ENCODE measurements at regions not wholly inside any gene's neighbourhood (a gene's known extent, or its start where the extent isn't known, plus 50 kb on each side); places are given as distances from the start of the nearest gene placed in this dataset.

DNA sequence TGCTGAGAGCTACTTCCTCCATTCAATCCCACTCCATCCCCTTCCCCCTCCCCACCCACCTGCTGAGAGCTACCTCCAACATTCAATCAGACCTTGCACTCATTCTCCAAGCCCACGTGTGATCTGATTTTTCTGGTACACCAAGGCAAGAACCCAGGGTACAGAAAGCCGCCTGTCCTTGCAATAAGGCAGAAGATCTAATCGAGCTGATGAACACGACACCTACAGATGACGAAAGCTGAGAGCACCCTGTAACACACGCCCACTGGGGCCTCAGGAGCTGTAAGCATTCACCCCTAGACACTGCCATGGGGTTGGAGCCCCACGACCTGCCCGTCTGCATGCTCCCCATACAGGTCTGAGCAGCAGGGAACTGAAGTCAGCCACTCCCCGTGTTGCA, 58.3 kb downstream of the TRIML1 start:
- no peak for DNase-seq
- intact Hi-C loops (cut with micrococcal nuclease), result no loop called here
- no peak for ATAC-seq

DNA sequence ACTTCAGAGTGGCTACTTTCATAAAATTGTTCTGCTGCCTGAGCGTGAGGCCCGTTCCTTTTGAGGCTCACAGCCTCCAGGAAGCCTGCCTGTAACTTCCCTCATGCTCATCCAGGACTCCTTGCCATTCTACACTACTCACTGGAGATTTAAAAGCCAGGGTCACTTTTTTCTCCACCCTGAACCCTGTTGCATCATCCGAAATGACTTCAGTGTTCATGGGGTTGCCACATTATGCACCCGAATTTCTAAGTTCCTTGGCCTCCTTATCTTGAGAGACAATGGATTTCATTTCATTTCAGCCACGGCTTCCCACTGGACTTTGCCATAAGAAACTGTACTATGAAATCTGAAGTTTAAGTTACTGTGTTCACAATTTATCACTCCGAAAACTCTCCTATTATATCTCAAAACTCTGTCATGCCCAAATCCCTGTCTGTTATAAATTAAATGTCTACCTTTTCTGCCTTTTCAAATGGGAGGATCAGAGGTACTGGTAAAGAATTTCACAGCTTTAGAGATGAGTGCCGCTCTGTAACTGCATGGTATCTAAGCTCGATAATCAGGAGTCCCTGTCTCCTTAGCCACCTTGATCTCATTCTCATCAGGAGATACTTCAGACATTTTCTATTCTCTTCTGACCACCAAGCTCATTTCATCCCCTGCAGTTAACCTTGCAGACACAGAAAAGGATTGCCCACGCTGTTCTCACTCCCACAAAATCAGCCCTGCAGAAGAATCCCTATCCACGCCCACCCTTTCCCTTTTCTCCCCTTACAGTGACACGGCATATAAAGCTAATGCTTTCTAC, 59.9 kb downstream of the TRIML1 start:
- ATAC-seq, result no peak
- intact Hi-C loops (cut with micrococcal nuclease), result no loop called here

DNA sequence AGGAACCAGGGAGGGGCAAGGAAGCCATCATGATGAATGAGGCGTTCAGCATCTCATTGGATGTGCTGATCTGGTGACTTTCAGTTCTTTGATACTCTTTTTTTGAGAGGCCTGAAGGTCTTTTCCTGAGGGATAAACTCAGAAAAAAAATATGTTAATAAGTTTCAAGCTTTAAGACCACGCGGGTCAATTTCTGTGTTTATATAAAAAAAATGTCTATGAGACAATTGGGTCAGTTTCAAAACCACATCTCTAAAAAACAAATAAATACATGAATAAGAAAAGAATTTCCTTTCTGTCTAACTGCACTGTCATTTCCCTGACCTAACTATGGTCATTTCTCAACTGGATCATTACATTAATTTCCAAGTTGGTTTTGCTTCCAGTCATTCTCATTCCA, 62.6 kb downstream of the TRIML1 start:
- intact Hi-C loops (cut with micrococcal nuclease), result no loop called here
- ATAC-seq, result no peak
- no peak for DNase-seq

More for the DNA sequence above, 59.9 kb downstream of the TRIML1 start:
- DNase-seq, result no peak

DNA sequence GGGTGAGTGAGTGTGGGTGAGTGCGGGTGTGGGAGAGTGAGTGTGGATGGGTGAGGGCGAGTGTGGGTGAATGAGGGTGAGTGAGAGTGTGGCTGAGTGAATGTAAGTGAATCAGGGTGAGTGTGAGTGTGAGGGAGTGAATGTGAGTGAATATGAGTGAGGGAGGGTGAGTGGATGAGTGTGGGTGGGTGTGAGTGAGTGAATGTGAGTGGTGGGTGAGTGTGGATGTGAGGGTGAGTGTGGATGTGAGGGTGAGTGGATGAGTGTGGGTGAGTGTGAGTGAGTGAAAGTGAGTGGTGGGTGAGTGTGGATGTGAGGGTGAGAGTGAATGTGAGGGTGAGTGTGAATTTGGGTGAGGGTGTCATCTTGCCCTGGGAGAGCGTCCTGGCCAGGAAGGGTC, 67.5 kb downstream of the TRIML1 start:
- DNase-seq (no peak), ATAC-seq (no peak)
- intact Hi-C loops (cut with micrococcal nuclease), result no loop called here

DNA sequence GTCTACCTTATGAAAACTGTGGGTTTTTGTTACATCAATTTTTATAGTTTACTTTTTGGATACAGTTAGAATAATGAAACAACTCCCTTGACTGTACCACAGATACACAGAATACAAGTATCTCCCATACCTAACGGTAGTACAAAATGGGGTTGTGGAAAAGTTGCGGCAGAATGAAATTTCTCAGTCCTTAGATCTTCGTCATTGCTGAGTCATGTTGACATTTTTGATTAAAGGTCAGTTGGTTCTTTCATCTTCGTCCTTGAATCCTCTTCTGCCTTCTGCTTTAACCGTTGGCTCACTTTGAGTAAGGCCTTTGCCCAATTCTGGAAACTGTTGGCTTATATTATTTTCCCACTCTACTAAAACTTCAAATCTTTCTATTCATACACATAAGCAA, 75.6 kb downstream of the TRIML1 start:
- ATAC-seq, result no peak
- intact Hi-C loops (cut with micrococcal nuclease), result no loop called here
- no peak for DNase-seq

DNA sequence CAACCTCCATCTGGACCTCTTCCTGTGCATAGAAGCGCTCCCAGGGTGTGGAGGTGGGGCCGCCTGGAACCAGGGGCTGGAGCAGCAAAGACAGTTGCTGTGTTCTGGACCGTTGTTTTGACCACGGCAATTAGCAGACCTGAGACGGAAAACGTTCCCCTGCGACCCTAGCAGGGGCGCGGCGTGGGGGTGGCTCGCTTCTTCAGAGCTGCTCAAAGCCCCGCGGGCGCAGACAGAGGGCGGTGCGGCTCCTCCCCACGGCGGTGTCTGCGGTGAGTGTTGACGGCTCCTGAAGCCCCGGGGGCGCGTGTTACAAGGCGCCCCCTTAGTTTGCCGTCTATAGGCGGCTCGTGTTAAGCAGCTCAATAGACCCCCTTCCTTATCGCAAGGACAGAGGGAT, 79.2 kb downstream of the TRIML1 start:
- DNase-seq (no peak), ATAC-seq (no peak)
- intact Hi-C loops (cut with micrococcal nuclease), result no loop called here

DNA sequence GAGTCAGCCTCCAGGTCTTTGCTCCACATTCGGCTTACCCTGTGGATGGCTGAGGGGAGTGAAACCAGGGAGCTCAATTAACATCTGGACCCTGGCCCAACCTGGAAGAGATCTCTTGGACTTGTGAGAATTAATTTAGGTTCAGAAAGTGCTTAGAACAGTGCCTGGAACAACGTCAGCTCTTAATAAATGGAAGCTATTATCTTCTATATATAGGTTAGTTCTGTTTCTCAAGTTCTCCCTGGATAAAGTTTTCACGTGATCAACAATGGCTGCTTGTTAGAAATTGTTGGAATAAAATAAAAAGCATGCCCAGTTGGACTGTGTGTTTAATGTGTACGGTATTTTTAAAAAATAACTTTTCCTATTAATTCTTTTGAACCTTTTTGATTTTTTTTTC, 80.8 kb downstream of the TRIML1 start:
- no peak for DNase-seq
- ATAC-seq, result no peak
- intact Hi-C loops (cut with micrococcal nuclease), result no loop called here

- no peak for ATAC-seq
- DNase-seq, result no peak
- intact Hi-C loops (cut with micrococcal nuclease), result no loop called here
These were observed 81.8 kb downstream of the TRIML1 start for GRCh38 chr4:188221090-188221489.

GRCh38 chr4:188228279-188228678, 89.0 kb downstream of the TRIML1 start:
- intact Hi-C loops (cut with micrococcal nuclease), result no loop called here
- ATAC-seq, result no peak
- DNase-seq, result no peak

GRCh38 chr4:188232428-188232827, 93.2 kb downstream of the TRIML1 start:
- ATAC-seq (no peak), DNase-seq (no peak)
- intact Hi-C loops (cut with micrococcal nuclease), result no loop called here

DNA sequence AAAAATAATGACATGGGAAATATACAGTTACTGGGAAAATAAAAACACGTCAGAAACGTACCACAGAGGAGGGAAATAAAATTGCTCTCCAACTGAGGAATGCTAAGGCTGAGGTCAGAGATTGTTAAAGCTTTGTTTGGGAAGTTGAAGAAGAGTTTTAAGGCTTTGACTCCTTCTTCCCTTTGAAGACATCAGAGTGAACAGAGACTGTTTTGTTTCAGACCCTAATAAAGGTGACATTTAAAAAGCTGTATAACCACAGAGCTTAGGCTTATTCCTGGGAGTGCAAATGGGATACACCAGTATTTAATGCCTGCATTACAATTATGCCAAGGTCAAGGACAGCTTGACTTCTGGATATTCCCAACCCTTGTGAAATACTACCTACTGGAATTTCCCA, 102.8 kb downstream of the TRIML1 start:
- ATAC-seq, result no peak

GRCh38 chr4:188245651-188246050, 106.4 kb downstream of the TRIML1 start:
- intact Hi-C loops (cut with micrococcal nuclease), result no loop called here
- ATAC-seq (no peak), DNase-seq (no peak)

More for the DNA sequence above, 102.8 kb downstream of the TRIML1 start:
- intact Hi-C loops (cut with micrococcal nuclease), result no loop called here
- DNase-seq, result no peak

DNA sequence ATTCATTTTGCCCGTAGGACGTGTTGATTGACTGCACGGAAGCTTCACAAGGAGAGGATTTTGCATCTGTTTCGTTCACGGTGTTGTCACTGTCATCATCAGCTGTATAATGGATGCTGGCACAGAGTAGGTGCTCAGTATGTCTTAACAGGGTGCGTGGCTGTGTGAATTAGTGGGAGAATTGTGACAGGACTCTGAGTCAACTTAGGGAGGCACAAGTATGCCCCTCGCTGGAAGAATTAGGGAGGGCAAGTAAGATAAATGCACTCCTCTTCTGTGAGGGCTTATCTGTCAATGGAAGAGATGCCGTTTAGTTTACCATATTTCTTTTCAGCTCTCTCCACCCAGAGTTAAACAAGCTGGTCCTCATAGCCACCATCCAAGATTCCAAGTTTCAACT, 107.2 kb downstream of the TRIML1 start:
- intact Hi-C loops (cut with micrococcal nuclease), result no loop called here
- no peak for DNase-seq
- ATAC-seq, result no peak

DNA sequence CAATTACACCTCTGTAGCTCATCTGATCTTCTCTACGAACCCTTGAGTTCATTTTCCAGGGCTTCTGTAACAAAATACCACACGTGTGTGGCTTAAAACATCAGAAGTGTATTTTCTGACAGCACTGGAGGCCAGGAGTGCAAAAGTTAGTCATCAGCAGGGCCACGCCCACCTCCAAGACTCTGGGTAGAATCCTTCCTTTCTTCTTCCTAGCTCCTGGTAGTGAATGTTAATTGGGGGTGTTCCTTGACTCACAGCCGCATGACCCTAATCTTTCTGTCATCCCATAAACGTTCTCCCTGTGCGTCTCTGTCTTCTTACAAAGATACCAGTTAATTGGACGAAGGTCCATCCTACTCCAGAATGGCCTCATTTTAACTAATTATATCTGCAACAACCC, 115.0 kb downstream of the TRIML1 start:
- DNase-seq, result no peak
- intact Hi-C loops (cut with micrococcal nuclease), result no loop called here
- no peak for ATAC-seq

GRCh38 chr4:188262464-188262863, 123.2 kb downstream of the TRIML1 start:
- intact Hi-C loops (cut with micrococcal nuclease), result no loop called here
- no peak for ATAC-seq
- no peak for DNase-seq

- intact Hi-C loops (cut with micrococcal nuclease), result no loop called here
- no peak for ATAC-seq
- DNase-seq, result no peak
These were observed 124.1 kb downstream of the TRIML1 start for GRCh38 chr4:188263321-188263720.

- intact Hi-C loops (cut with micrococcal nuclease), result no loop called here
- DNase-seq (no peak), ATAC-seq (no peak)
These were observed 127.1 kb downstream of the TRIML1 start for GRCh38 chr4:188266386-188266785.

DNA sequence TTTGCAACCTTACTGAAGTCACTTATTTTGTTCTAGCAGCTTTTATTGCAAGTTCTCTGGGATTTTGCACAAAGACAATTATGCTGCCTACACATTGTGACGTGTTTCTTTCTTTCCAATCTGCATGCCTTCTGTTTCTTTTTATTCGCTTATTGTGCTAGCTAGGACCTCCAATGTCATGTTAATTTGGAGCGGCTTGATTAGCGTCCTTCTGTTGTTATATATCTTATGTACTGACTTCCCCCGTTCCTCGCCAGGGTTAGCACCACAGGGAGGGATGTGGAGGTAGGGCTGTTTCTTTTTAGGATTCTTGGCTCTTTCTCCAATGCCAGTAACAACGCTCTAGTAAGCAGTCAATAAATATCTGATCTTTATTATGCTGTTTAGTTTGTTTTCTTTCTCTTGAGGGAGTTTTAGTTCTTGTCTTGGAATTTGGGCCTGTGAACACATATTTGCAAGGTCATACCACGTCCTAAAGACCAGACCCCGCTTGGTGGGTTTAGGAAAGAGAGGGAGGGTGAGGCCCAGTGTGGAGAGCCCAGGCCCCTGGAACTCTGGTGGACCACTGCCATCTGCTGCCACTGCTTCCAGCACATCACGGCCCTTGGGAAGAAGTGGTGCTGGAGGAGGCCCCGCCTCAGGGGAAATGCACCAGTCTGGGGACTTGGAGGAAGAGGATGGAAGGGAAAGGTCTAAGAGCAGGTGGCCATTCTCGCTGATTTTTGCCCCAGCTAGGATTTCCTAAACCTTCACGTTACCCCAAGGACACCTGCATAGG, 129.1 kb downstream of the TRIML1 start:
- ATAC-seq (no peak), DNase-seq (no peak)
- intact Hi-C loops (cut with micrococcal nuclease), result no loop called here

DNA sequence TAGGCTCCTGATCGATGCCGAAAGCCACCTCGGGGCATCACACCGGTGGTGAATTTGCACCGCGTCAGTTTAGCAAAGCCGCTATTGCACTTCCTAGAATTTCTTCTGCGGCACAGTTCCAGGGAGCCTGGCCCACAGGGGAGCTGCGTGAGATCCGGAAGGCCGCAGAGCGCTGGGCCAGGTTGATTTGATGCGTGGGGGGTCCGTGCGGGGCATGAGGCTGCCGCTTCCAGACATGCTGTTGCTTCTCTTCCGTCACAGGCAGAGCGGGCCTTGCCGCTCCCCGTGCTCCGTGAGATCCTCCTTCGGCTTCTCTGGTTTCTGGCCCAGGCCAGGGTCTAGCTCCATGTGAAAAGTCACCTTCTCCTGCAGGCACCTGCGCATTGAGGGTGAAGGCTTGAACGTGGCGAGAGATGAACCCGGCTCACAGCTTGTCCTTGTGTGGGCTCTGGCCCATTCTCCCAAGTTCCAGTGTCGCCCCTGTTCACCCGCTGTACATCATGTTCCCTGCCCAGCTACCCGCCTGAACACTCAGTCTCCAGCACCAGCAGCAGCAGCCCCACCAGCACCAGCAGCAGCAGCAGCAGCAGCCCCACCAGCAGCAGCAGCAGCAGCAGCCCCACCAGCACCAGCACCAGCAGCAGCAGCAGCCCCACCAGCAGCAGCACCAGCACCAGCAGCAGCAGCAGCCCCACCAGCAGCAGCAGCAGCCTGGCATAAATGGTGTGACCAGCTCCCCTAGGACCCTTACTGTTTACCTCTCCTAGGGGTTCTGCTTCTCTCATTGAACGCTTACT, 131.2 kb downstream of the TRIML1 start:
- ATAC-seq, result no peak
- intact Hi-C loops (cut with micrococcal nuclease), result no loop called here
- no peak for DNase-seq

- DNase-seq (no peak), ATAC-seq (no peak)
- intact Hi-C loops (cut with micrococcal nuclease), result no loop called here
These were observed 136.4 kb downstream of the TRIML1 start for GRCh38 chr4:188275686-188276085.
